LHCN-M2 (cell line): ENCODE measurements at regions not wholly inside any gene's neighbourhood (a gene's known extent, or its start where the extent isn't known, plus 50 kb on each side); places are given as distances from the start of the nearest gene placed in this dataset.

Source experiments
- DNase-seq: peaks from one replicate; pipeline ENCODE4 v3.0.0-alpha.2; 2012; ENCODE audit warnings: low read depth

- DNase-seq = no peak
These were observed 379.0 kb upstream of the IL12A start for GRCh38 chr3:159609625-159610024.

GRCh38 chr3:159616234-159616825, 372.3 kb upstream of the IL12A start:
- peak; percentile 51 for DNase-seq

GRCh38 chr3:159619341-159619885, 369.2 kb upstream of the IL12A start:
- peak; percentile 80 for DNase-seq

- DNase-seq = peak; percentile 21
These were observed 368.4 kb upstream of the IL12A start for GRCh38 chr3:159620281-159620680.

- DNase-seq = peak; percentile 71
These were observed 367.8 kb upstream of the IL12A start for GRCh38 chr3:159620873-159621272.

- no peak for DNase-seq
These were observed 364.0 kb upstream of the IL12A start for GRCh38 chr3:159624616-159625015.

GRCh38 chr3:159625594-159625993, 363.0 kb upstream of the IL12A start:
- no peak for DNase-seq

GRCh38 chr3:159626598-159626997, 362.0 kb upstream of the IL12A start:
- DNase-seq = no peak

- no peak for DNase-seq
These were observed 361.4 kb upstream of the IL12A start for GRCh38 chr3:159627229-159627628.

GRCh38 chr3:159627634-159628033, 361.0 kb upstream of the IL12A start:
- no peak for DNase-seq

- no peak for DNase-seq
These were observed 359.1 kb upstream of the IL12A start for GRCh38 chr3:159629329-159630084.

GRCh38 chr3:159631226-159631625, 357.4 kb upstream of the IL12A start:
- DNase-seq = no peak

- DNase-seq = no peak
These were observed 356.5 kb upstream of the IL12A start for GRCh38 chr3:159632128-159632527.

GRCh38 chr3:159632851-159633250, 355.8 kb upstream of the IL12A start:
- no peak for DNase-seq

GRCh38 chr3:159634483-159634882, 354.2 kb upstream of the IL12A start:
- DNase-seq = peak; percentile 35

- peak; percentile 64 for DNase-seq
These were observed 353.5 kb upstream of the IL12A start for GRCh38 chr3:159635047-159635641.

GRCh38 chr3:159637883-159638542, 350.6 kb upstream of the IL12A start:
- DNase-seq = peak; percentile 70

- no peak for DNase-seq
These were observed 348.4 kb upstream of the IL12A start for GRCh38 chr3:159640225-159640624.

GRCh38 chr3:159643406-159643805, 345.2 kb upstream of the IL12A start:
- no peak for DNase-seq

GRCh38 chr3:159645874-159646273, 342.8 kb upstream of the IL12A start:
- DNase-seq = peak; percentile 79

- DNase-seq = no peak
These were observed 338.7 kb upstream of the IL12A start for GRCh38 chr3:159649951-159650350.

GRCh38 chr3:159650726-159651125, 337.9 kb upstream of the IL12A start:
- no peak for DNase-seq
